Hepatocyte (in vitro differentiated cells): ENCODE measurements at regions not wholly inside any gene's neighbourhood (a gene's known extent, or its start where the extent isn't known, plus 50 kb on each side); places are given as distances from the start of the nearest gene placed in this dataset.

Experiments
- EZH2phosphoT487 ChIP-seq: fragments of 200-600 bp; sonication (generic); IDR thresholded peaks from one replicate; pipeline ENCODE4 v1.6.1; 2018; ENCODE audit warnings: antibody characterized with exemption, mild to moderate bottlenecking, low read depth, moderate library complexity; ENCODE audit not compliant: unreplicated experiment, severe bottlenecking
- TF ChIP-seq, protein P1 (sequence below): fragments of 200-600 bp; sonication (generic); IDR thresholded peaks from 2 replicates; pipeline ENCODE4 v1.5.1; 2016; ENCODE audit warnings: antibody characterized with exemption, mild to moderate bottlenecking; ENCODE audit not compliant: poor library complexity

DNA sequence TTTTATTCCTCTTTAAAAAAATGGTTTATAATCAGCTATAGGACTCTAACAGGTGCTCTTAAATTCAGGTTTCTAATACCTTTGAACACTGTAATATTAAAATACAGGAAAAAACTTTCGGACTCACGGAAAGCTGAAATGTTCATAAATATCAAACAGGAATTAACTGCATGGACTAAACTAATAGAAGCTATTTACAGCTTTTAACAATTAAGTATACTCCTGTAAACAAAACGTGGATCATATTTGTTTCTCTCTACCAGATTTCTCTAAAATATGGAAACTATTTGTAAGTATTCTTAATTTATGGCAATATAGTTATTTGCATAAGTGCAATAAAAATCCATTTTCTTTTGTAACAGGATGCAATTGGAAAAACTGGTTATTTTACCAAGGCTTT is 108.9 kb upstream of the RESF1 start:
- TF ChIP-seq, protein P1, sequence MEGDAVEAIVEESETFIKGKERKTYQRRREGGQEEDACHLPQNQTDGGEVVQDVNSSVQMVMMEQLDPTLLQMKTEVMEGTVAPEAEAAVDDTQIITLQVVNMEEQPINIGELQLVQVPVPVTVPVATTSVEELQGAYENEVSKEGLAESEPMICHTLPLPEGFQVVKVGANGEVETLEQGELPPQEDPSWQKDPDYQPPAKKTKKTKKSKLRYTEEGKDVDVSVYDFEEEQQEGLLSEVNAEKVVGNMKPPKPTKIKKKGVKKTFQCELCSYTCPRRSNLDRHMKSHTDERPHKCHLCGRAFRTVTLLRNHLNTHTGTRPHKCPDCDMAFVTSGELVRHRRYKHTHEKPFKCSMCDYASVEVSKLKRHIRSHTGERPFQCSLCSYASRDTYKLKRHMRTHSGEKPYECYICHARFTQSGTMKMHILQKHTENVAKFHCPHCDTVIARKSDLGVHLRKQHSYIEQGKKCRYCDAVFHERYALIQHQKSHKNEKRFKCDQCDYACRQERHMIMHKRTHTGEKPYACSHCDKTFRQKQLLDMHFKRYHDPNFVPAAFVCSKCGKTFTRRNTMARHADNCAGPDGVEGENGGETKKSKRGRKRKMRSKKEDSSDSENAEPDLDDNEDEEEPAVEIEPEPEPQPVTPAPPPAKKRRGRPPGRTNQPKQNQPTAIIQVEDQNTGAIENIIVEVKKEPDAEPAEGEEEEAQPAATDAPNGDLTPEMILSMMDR = no peak
- no peak for TF ChIP-seq EZH2phosphoT487
